ENCODE measurements at regions not wholly inside any gene's neighbourhood (a gene's known extent, or its start where the extent isn't known, plus 50 kb on each side); places are given as distances from the start of the nearest gene placed in this dataset.

DNA sequence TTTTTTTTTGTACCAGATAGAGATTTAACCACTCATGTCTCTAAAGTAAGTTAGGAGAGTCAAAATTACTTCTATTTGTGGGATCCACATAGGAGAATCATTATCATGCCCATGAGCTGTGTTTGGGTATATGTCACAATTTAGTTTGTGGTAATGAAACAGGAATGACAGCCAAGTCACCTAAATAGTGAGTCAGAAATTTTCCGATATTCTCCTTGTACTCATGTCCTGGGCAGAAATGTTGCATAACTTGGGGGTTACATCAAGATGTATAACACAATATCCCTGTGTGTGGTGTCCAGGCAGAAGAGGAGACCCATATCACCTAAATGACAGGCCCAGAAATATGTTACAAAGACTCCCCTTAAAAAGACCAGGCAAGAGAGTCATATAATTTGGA lies 1181.4 kb upstream of the AMELY start:
- TF ChIP-seq, protein P1, sequence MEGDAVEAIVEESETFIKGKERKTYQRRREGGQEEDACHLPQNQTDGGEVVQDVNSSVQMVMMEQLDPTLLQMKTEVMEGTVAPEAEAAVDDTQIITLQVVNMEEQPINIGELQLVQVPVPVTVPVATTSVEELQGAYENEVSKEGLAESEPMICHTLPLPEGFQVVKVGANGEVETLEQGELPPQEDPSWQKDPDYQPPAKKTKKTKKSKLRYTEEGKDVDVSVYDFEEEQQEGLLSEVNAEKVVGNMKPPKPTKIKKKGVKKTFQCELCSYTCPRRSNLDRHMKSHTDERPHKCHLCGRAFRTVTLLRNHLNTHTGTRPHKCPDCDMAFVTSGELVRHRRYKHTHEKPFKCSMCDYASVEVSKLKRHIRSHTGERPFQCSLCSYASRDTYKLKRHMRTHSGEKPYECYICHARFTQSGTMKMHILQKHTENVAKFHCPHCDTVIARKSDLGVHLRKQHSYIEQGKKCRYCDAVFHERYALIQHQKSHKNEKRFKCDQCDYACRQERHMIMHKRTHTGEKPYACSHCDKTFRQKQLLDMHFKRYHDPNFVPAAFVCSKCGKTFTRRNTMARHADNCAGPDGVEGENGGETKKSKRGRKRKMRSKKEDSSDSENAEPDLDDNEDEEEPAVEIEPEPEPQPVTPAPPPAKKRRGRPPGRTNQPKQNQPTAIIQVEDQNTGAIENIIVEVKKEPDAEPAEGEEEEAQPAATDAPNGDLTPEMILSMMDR (IDR thresholded peaks at IDR 0.05 in 4 of 5, conservative IDR thresholded peaks at IDR 0.05 in 1 of 5), result no peak
- TF ChIP-seq POLR2A (IDR thresholded peaks at IDR 0.05), result no peak
- Histone ChIP-seq H3K4me1 (no peaks in the 10 kb centered on the region), H3K9me3 (no peaks in the 10 kb centered on the region), H3K27me3 (no peaks in the 10 kb centered on the region), H3K36me3 (no peaks in the 10 kb centered on the region), H3K27ac (peak overlapping the region in 1 of 4 donors; percentile 9), H3K4me3 (no peak overlapping the region)
- ATAC-seq (no peak), DNase-seq (no peak)
- in situ Hi-C loops (cut with MboI; ENCODE audit: low sequenced_read_pairs in 4 of 4) (no loop called here), intact Hi-C loops (cut with DNase I; ENCODE audit: low total_unique reads) (no loop called here)

DNA sequence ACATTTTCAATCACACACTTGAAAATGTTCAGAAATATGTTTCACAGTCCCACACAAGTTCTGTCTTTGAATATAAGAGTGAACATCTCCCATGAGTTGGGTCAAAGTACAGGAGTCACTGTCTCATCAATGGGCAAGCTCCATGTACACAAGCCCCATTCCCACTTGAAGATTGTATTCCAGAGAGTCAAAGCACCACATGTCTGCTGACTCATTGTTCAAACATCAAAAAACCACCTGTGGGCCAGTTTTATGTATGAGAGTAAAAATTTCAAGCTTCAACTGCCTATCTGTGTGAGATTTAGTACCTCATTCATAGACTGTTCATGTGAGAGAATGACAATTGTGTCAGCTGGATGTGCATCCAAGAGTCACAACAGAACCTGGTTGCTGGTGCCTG lies 1174.4 kb upstream of the AMELY start:
- no peak for DNase-seq
- Histone ChIP-seq H3K4me1 (no peaks in the 10 kb centered on the region), H3K27ac (no peak overlapping the region), H3K27me3 (no peaks in the 10 kb centered on the region), H3K4me3 (no peak overlapping the region), H3K9me3 (no peaks in the 10 kb centered on the region), H3K36me3 (no peaks in the 10 kb centered on the region)
- no peak for TF ChIP-seq POLR2A (IDR thresholded peaks at IDR 0.05)
- TF ChIP-seq, protein P1 (IDR thresholded peaks at IDR 0.05 in 4 of 5, conservative IDR thresholded peaks at IDR 0.05 in 1 of 5), result no peak
- intact Hi-C loops (cut with DNase I; ENCODE audit: low total_unique reads) (no loop called here), in situ Hi-C loops (cut with MboI; ENCODE audit: low sequenced_read_pairs in 4 of 4) (no loop called here)
- ATAC-seq, result no peak

DNA sequence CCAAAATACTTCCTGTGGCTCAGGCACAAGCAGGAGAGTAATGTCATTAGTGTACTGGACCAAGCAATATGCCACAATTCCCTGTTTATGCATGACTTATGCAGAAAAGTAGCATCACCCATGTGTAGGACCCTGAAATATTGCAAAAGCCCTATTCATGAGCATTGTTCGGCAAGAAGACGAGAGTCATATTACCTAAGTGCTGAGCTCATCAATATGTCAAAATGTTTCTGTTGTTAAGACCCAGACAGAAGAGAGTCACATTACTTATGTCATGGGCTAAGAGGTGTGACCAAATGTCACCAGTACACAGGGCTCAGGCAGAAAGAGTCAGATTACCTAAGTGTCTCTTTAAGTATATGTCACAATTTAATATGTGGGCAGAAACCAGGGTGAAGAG lies 1172.6 kb upstream of the AMELY start:
- ATAC-seq, result peak in 1 of 2 donors; percentile 81
- H3K27ac ChIP-seq, result peak overlapping the region in 2 of 4 donors; percentile 58 to 71
- intact Hi-C loops (cut with DNase I; ENCODE audit: low total_unique reads) (no loop called here), in situ Hi-C loops (cut with MboI; ENCODE audit: low sequenced_read_pairs in 4 of 4) (no loop called here)
- H3K36me3 ChIP-seq, result no peaks in the 10 kb centered on the region
- no peaks in the 10 kb centered on the region for H3K9me3 ChIP-seq
- no peak overlapping the region for H3K4me3 ChIP-seq
- H3K4me1 ChIP-seq, result no peaks in the 10 kb centered on the region
- TF ChIP-seq, protein P1 (IDR thresholded peaks at IDR 0.05 in 4 of 5, conservative IDR thresholded peaks at IDR 0.05 in 1 of 5), result no peak
- no peak for TF ChIP-seq POLR2A (IDR thresholded peaks at IDR 0.05)
- DNase-seq, result no peak
- no peaks in the 10 kb centered on the region for H3K27me3 ChIP-seq

DNA sequence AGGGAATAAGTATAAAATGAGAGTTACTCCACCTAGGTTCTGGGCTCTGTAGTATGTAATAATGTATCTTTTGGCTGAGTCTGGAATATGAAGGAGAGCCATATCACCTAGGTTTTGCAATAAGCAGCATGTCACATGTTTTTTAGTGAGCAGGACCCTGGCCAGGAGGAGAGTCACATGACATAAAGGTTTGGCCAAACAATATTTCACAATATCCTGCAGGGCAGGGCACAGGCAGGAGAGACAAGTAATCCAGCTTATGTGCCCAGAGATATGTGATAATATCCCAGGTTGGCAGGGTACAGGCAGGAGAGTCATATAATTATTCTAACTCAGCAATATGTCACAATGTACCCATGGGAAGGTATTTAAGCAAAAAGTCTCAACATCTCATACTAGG lies 1169.6 kb upstream of the AMELY start:
- Histone ChIP-seq H3K9me3 (no peaks in the 10 kb centered on the region), H3K27ac (no peak overlapping the region), H3K4me1 (no peaks in the 10 kb centered on the region), H3K4me3 (no peak overlapping the region), H3K27me3 (no peaks in the 10 kb centered on the region), H3K36me3 (no peaks in the 10 kb centered on the region)
- TF ChIP-seq POLR2A (IDR thresholded peaks at IDR 0.05), result no peak
- ATAC-seq, result no peak
- in situ Hi-C loops (cut with MboI; ENCODE audit: low sequenced_read_pairs in 4 of 4) (no loop called here), intact Hi-C loops (cut with DNase I; ENCODE audit: low total_unique reads) (no loop called here)
- DNase-seq, result peak in 1 of 2 donors; percentile 17

DNA sequence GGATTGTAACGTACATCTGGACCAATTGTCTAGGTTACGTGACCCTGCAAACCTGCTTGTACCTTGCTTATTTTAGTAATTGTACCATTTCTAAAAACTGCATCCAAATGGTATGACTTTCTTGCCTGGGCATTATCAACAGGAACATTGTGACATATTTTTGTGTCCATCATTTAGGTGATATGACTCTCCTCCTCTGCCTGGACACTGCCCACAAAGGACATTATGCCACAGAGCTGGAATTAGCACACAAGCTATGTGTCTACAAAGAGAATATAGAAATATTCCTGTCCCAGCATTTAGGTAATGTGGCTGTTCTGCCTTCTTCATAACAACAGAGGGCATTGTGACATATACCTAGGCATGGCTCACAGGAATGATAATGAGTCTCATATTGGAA lies 1153.7 kb upstream of the AMELY start:
- in situ Hi-C loops (cut with MboI; ENCODE audit: low sequenced_read_pairs in 4 of 4), result no loop called here
- intact Hi-C loops (cut with DNase I; ENCODE audit: low total_unique reads), result no loop called here
- Histone ChIP-seq H3K27me3 (no peaks in the 10 kb centered on the region), H3K36me3 (no peaks in the 10 kb centered on the region), H3K4me3 (no peak overlapping the region), H3K9me3 (no peaks in the 10 kb centered on the region), H3K27ac (peak overlapping the region in 2 of 4 donors; percentile 76 to 78), H3K4me1 (no peaks in the 10 kb centered on the region)
- peak; percentile 17 to 58 for DNase-seq
- peak; percentile 63 to 74 for ATAC-seq
- TF ChIP-seq, protein P1 (IDR thresholded peaks at IDR 0.05 in 4 of 5, conservative IDR thresholded peaks at IDR 0.05 in 1 of 5), result no peak
- TF ChIP-seq POLR2A (IDR thresholded peaks at IDR 0.05), result no peak

All from gastrocnemius medialis (tissue), 4 donors.